Keratinocyte (primary cell): ENCODE measurements at regions not wholly inside any gene's neighbourhood (a gene's known extent, or its start where the extent isn't known, plus 50 kb on each side); places are given as distances from the start of the nearest gene placed in this dataset.

Experiments used
- EZH2 ChIP-seq: IDR thresholded peaks from one replicate; pipeline ENCODE4 v1.6.1; 2012; ENCODE audit warnings: inconsistent platforms, mild to moderate bottlenecking, low read length, moderate library complexity
- TF ChIP-seq, protein P1 (sequence below), 3 experiments: IDR thresholded peaks in 1 of 3; conservative IDR thresholded peaks in 1 of 3; optimal IDR thresholded peaks in 1 of 3; 2 replicates in 2 of 3; 3 replicates in 1 of 3; pipeline versions ENCODE3 to v1.5.1; 2011; ENCODE audit warnings: low read length in 3 of 3, mild to moderate bottlenecking in 3 of 3, moderate library complexity in 2 of 3, control low read depth in 1 of 3, inconsistent platforms in 1 of 3; ENCODE audit not compliant: insufficient read depth in 2 of 3; ENCODE audit errors: extremely low read depth in 1 of 3

- TF ChIP-seq, protein P1, sequence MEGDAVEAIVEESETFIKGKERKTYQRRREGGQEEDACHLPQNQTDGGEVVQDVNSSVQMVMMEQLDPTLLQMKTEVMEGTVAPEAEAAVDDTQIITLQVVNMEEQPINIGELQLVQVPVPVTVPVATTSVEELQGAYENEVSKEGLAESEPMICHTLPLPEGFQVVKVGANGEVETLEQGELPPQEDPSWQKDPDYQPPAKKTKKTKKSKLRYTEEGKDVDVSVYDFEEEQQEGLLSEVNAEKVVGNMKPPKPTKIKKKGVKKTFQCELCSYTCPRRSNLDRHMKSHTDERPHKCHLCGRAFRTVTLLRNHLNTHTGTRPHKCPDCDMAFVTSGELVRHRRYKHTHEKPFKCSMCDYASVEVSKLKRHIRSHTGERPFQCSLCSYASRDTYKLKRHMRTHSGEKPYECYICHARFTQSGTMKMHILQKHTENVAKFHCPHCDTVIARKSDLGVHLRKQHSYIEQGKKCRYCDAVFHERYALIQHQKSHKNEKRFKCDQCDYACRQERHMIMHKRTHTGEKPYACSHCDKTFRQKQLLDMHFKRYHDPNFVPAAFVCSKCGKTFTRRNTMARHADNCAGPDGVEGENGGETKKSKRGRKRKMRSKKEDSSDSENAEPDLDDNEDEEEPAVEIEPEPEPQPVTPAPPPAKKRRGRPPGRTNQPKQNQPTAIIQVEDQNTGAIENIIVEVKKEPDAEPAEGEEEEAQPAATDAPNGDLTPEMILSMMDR (optimal IDR thresholded peaks at IDR 0.05 in 1 of 3, IDR thresholded peaks at IDR 0.05 in 1 of 3, conservative IDR thresholded peaks at IDR 0.05 in 1 of 3; ENCODE audit: extremely low read depth in 1 of 3, insufficient read depth in 2 of 3, low read length in 3 of 3), result no peak
- TF ChIP-seq EZH2, result no peak
These were observed 657.3 kb upstream of the PFKP start for GRCh38 chr10:2410049-2410448.
